Skeletal muscle tissue (tissue), 3 donors: ENCODE measurements at regions not wholly inside any gene's neighbourhood (a gene's known extent, or its start where the extent isn't known, plus 50 kb on each side); places are given as distances from the start of the nearest gene placed in this dataset.

Experiments
- H3K27ac ChIP-seq: one replicate; pipeline ENCODE4 v1.7.0; 2013; ENCODE audit warnings: mild to moderate bottlenecking, low read depth, low read length, inconsistent platforms
- H3K27me3 ChIP-seq, 3 donors: one replicate each; pipeline ENCODE4 v1.7.0; 2013; ENCODE audit warnings: low read length in 3 of 3; ENCODE audit not compliant: control insufficient read depth in 3 of 3, insufficient read depth in 3 of 3
- H3K36me3 ChIP-seq, 3 donors: one replicate each; pipeline ENCODE4 v1.7.0; 2013; ENCODE audit warnings: low read length in 3 of 3; ENCODE audit not compliant: control insufficient read depth in 3 of 3, insufficient read depth in 3 of 3
- H3K4me1 ChIP-seq, 3 donors: one replicate each; pipeline ENCODE4 v1.7.0; 2013; ENCODE audit warnings: low read length in 3 of 3, mild to moderate bottlenecking in 3 of 3; ENCODE audit not compliant: control insufficient read depth in 3 of 3, insufficient read depth in 3 of 3
- H3K4me3 ChIP-seq, 3 donors: one replicate each; pipeline ENCODE4 v1.7.0; 2013; ENCODE audit warnings: low read length in 3 of 3
- H3K9ac ChIP-seq, 3 donors: one replicate each; pipeline ENCODE4 v1.7.0; 2013; ENCODE audit warnings: low read length in 3 of 3, mild to moderate bottlenecking in 3 of 3, moderate library complexity in 2 of 3, low read depth in 1 of 3
- H3K9me3 ChIP-seq, 3 donors: one replicate each; pipeline ENCODE4 v1.7.0; 2013; ENCODE audit warnings: low read length in 3 of 3; ENCODE audit not compliant: control insufficient read depth in 3 of 3
- donor health status: Osteomylitis.

DNA sequence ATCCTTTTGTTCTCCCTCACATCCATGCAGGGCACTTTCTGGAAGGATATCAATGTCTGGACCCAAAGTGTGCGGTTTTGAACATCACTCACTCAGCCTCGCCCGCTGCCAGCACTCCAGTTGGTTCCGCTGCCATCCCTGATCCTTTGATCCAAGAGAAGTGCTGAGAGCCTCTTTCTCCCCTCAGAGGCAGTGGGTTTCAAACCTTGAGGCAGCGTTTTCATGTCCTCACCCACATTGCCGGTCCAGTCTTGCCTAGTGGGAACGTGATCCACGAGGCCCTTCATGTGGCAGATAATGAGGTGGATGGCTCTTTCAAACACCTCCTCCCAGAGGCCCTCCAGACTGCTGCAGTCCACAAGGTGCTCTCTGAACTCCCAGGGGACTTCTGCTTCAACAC, 122.2 kb downstream of the ACTL8 start:
- Histone ChIP-seq H3K36me3 (no peaks in the 10 kb centered on the region), H3K4me3 (no peak overlapping the region), H3K27me3 (peaks cover 6 to 17% (median 7%) of the 10 kb centered on the region in 3 donors), H3K27ac (no peak overlapping the region), H3K9me3 (no peaks in the 10 kb centered on the region), H3K9ac (no peak overlapping the region), H3K4me1 (no peaks in the 10 kb centered on the region)

DNA sequence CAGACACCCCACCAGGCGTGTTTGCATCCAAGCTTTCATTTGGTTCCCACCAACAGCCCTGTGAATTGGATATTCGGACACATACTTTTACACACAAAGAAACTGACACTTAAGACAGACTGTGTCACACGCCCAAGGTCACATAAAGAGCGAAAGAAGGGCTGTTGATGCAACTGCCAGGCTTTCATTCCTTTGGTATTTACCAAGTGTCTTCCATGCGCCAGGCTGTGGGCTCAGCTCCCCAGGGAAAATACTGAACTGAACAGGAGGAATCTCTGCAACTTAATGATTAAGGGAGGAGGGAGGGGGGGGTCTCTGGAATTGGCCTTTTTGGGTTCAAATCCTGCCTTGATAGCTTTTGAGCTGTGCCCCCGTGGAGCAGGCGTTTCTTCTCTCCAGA, 122.8 kb downstream of the ACTL8 start:
- Histone ChIP-seq H3K9me3 (no peaks in the 10 kb centered on the region), H3K4me3 (no peak overlapping the region), H3K9ac (no peak overlapping the region), H3K27ac (no peak overlapping the region), H3K4me1 (no peaks in the 10 kb centered on the region), H3K27me3 (peaks cover 6 to 18% (median 7%) of the 10 kb centered on the region in 3 donors), H3K36me3 (no peaks in the 10 kb centered on the region)

DNA sequence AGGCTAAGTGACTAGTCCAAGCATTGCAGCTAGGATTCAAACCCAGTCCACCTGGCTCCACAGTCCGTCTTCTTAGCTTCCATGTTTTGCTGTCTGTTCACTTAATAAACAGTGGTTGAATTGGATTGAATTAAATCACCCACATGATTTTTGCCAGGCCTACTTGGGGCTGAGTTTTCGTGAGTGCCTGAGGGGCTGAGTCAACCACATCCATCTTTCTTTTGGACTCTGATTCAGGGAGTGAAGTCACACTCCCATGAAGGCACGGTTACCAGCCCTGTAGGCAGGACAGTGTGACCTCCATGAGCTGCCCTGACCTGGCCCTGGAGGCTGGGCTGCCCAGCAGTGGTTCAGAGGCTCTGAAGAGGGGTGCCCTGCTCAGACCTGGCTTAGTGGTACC, 123.7 kb downstream of the ACTL8 start:
- Histone ChIP-seq H3K27ac (no peak overlapping the region), H3K9ac (no peak overlapping the region), H3K4me1 (no peaks in the 10 kb centered on the region), H3K4me3 (no peak overlapping the region), H3K27me3 (peaks cover 6 to 14% (median 7%) of the 10 kb centered on the region in 3 donors), H3K36me3 (no peaks in the 10 kb centered on the region), H3K9me3 (no peaks in the 10 kb centered on the region)

DNA sequence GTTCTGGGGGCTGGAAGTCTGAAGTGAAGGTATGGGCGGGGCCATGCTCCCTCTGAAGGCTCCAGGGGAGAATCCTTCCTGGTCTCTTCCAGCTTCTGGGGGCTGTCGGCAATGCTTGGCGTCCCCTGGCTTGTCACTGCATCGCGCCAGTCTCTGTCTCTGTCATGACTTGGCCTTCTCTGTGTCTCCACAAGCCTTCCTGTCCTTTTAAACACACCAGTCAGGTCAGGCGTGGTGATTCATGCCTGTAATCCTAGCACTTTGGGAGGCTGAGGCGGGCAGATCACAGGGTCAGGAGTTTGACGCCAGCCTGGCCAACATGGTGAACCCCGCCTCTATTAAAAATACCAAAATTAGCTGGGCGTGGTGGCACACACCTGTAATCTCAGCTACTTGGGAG, 125.3 kb downstream of the ACTL8 start:
- H3K9ac ChIP-seq, result no peak overlapping the region
- no peaks in the 10 kb centered on the region for H3K36me3 ChIP-seq
- no peaks in the 10 kb centered on the region for H3K4me1 ChIP-seq
- H3K4me3 ChIP-seq, result no peak overlapping the region
- H3K9me3 ChIP-seq, result no peaks in the 10 kb centered on the region
- H3K27ac ChIP-seq, result no peak overlapping the region
- peaks cover 9 to 14% (median 10%) of the 10 kb centered on the region in 3 donors for H3K27me3 ChIP-seq

DNA sequence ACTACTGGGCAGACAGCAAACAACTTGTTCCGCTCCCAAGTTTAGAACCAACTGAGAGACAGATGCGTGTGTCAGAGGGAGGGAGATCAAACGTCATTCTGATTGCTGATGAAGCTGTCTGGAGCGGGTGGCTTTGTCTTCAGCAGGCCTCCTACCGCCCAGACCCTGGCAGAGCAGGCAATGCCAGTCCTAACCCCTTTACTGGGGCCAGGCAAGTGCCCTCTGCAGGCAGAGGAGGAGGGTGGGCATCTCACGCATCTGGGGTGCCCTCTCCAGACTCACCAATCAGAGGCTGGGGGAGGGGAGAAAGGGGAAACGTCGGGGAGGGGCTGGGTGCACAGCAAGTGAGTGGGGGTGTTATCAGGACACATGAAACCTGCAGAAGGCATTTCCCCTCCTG, 126.6 kb downstream of the ACTL8 start:
- Histone ChIP-seq H3K4me3 (no peak overlapping the region), H3K9me3 (no peaks in the 10 kb centered on the region), H3K4me1 (no peaks in the 10 kb centered on the region), H3K9ac (no peak overlapping the region), H3K27me3 (peaks cover 9 to 21% (median 15%) of the 10 kb centered on the region in 3 donors), H3K36me3 (no peaks in the 10 kb centered on the region), H3K27ac (no peak overlapping the region)

DNA sequence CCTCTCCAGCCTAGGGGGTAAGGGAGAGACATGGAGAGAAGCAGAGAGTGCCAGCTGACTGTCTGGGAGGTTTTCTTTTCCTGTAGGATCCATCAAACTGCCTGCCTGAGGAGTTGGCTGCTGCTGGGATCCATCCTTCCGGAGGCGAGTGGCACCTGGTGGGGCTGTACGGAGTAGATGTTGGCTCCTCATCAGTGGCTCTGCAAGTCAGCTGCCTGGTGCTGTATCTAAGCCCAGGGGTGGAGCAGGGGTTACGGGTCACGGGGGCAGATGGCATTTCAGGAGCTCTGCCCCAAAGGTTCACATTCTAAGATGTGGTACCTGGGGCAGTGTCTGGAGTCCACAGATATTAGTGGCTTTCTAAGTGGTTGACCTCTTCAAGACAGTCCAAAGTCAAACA, 128.0 kb downstream of the ACTL8 start:
- H3K4me3 ChIP-seq, result no peak overlapping the region
- H3K4me1 ChIP-seq, result no peaks in the 10 kb centered on the region
- no peak overlapping the region for H3K27ac ChIP-seq
- H3K9ac ChIP-seq, result no peak overlapping the region
- no peaks in the 10 kb centered on the region for H3K9me3 ChIP-seq
- no peaks in the 10 kb centered on the region for H3K36me3 ChIP-seq
- peaks cover 16 to 33% (median 27%) of the 10 kb centered on the region in 3 donors for H3K27me3 ChIP-seq

DNA sequence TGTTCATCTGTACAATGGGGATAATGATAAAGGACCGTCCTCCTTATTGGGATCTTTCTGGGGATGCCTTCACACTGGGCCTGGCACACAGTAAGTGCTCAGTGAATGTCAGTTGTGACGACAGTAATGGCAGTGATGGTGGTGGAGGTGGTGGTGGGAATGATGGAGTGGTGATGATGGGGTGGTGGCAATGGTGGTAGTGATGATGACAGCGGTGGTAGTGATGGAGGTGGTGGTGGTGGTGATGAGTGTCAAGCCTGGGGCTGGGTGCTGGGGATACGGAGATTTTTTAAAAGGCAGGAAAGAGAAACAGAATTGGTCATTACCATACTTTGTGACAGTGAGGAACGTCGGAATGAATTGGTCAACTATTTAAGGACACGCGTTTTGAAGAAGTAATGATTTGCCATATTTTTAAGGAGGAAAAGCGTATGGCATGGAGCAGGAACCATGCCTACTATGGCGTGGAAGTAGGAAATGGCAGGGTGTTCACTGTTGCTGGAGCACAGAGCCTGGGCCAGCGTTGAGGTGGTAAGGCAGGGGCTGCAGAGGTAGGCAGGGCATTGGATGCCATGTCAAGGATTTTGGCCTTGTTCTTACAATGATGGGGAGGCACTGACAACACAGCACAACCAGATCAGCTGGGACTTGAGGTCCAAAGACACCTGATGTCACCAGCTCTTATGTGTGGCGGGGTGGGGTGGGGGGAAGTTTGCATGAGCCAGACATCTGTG, 128.7 kb downstream of the ACTL8 start:
- peaks cover 17 to 35% (median 30%) of the 10 kb centered on the region in 3 donors for H3K27me3 ChIP-seq

DNA sequence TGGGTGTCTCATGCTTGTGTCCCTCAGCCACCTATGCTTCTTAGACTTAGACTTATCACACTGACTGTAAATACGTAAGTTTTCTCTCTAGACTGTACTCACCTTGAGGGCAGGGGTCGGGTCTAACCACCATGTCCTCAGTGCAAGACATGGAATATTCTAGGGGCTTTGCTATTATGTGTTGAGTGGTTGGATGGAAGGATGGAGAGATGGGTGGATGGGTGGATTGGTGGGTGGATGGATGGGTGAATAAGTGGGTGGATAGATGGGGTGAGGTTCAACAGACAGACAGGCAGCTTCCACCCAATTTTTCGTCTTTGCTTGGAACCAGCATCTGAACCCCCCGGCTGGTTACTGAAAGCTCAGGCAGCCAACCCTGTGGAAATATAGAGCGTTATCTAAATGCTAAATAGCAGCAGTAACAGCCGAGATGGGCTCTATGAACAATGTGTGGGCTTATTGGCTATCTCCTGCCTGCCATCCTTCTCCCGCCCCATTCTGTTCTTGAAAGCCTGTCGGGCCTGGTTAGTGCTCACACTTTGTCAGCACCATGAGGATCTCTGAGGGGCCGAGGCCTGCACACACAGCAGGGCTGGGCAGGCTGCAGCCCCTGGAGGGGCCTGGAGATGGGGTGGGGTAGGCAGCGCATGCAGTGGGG, 130.7 kb downstream of the ACTL8 start:
- Histone ChIP-seq H3K27me3 (peaks cover 27 to 48% (median 43%) of the 10 kb centered on the region in 3 donors), H3K9ac (no peak overlapping the region), H3K9me3 (no peaks in the 10 kb centered on the region), H3K4me3 (no peak overlapping the region), H3K27ac (no peak overlapping the region), H3K4me1 (peaks cover 0 to 4% (median 3%) of the 10 kb centered on the region in 3 donors), H3K36me3 (no peaks in the 10 kb centered on the region)

More for the DNA sequence above, 128.7 kb downstream of the ACTL8 start:
- no peaks in the 10 kb centered on the region for H3K36me3 ChIP-seq
- H3K27ac ChIP-seq, result no peak overlapping the region
- no peaks in the 10 kb centered on the region for H3K4me1 ChIP-seq
- H3K9ac ChIP-seq, result no peak overlapping the region
- H3K4me3 ChIP-seq, result no peak overlapping the region
- no peaks in the 10 kb centered on the region for H3K9me3 ChIP-seq

DNA sequence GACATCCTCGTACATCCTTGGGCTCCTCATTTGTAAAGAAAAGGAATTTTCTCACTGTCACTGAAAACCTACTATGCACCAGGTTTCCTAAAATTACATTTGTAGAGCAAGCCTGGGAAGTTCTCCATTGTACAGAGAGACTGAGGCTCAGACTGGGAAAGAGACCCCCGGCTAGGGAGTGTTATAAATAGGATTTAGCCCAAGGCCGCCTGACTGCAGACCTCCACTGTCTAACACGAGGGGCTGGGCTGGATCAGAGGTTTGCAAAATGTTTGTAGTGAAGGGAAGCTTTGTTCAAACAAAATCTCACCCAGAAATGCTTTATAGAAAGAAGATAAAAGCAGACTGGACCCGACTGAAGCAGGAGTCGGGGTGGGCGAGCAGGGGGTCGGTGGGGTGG, 131.3 kb downstream of the ACTL8 start:
- peaks cover 29 to 51% (median 45%) of the 10 kb centered on the region in 3 donors for H3K27me3 ChIP-seq
- no peak overlapping the region for H3K9ac ChIP-seq
- H3K4me3 ChIP-seq, result no peak overlapping the region
- no peaks in the 10 kb centered on the region for H3K9me3 ChIP-seq
- H3K36me3 ChIP-seq, result no peaks in the 10 kb centered on the region
- no peak overlapping the region for H3K27ac ChIP-seq
- H3K4me1 ChIP-seq, result peaks cover 0 to 9% (median 8%) of the 10 kb centered on the region in 3 donors

DNA sequence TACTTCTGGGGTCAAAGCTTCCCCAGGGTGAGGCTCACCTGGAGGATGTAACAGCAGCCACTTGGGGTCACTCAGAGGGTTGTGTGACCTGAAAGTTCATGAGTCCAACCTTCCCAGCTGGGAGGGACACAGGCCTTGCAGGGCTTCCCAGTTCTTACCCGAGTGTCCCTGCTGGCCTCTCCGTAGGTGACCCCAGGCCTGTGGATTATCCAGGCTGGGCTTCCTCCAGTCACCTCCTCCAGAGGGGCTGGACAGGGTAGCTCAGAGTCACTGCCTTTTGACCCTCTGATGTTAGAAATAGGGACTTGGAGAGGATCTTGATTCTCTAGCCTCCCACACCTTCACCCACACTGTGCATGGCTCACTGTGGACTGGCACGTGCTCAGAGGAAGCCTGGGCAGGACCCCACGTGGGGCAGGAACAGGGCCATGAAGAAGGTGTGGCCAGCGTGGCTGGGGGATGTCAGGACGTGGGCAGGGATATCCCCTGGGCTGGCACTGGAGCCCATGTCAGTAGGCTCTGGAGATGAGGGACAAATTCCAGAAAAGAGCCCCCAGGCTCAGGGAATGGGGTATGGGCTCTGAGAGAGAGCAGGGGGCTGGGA, 131.8 kb downstream of the ACTL8 start:
- Histone ChIP-seq H3K27me3 (peaks cover 29 to 57% (median 45%) of the 10 kb centered on the region in 3 donors), H3K27ac (no peak overlapping the region), H3K36me3 (no peaks in the 10 kb centered on the region)

More for the DNA sequence above, 131.8 kb downstream of the ACTL8 start:
- no peak overlapping the region for H3K9ac ChIP-seq
- no peak overlapping the region for H3K4me3 ChIP-seq
- H3K9me3 ChIP-seq, result no peaks in the 10 kb centered on the region
- H3K4me1 ChIP-seq, result peaks cover 0 to 15% (median 13%) of the 10 kb centered on the region in 3 donors
